ENCODE measurements at regions not wholly inside any gene's neighbourhood (a gene's known extent, or its start where the extent isn't known, plus 50 kb on each side); places are given as distances from the start of the nearest gene placed in this dataset.

- no peak for TF ChIP-seq CTCF (IDR thresholded peaks at IDR 0.05)
- no peak for TF ChIP-seq POLR2A (IDR thresholded peaks at IDR 0.05)
Observed at GRCh38 chr4:184934961-184935360, 83.3 kb upstream of the HELT start.

Measured in body of pancreas (tissue), 4 donors.